IMR-90 (cell line): ENCODE measurements at regions not wholly inside any gene's neighbourhood (a gene's known extent, or its start where the extent isn't known, plus 50 kb on each side); places are given as distances from the start of the nearest gene placed in this dataset.

Source experiments
- ATAC-seq: fragments of 200-7000 bp; cut with Tn5 transposase; 2 replicates; pipeline ENCODE4 v1.9.1; 2020; ENCODE audit warnings: low read depth, mild to moderate bottlenecking, moderate library complexity
- BruUV-seq: library from RNA; stranded (reverse); fragments of 400-500 nt; replicated peaks from 2 replicates; lab custom pipeline; 2021; lab: Mats Ljungman, UMichigan
- CTCF ChIA-PET: fragments of 300-600 bp; formaldehyde crosslinking; extraction: SDS; loops from one replicate; lab custom pipeline; 2021; ENCODE audit warnings: antibody characterized with exemption; lab: Yijun Ruan, JAX
- POLR2A ChIA-PET: fragments of 300-600 bp; sonication (Branson Sonifier 250); formaldehyde crosslinking; loops from one replicate; lab custom pipeline; 2022; ENCODE audit warnings: antibody characterized with exemption; ENCODE audit not compliant: unreplicated experiment; lab: Charles Lee
- DNase-seq: peaks from one replicate; pipeline ENCODE4 v3.0.0; 2013
- H2AFZ ChIP-seq: replicated peaks from 2 replicates; pipeline ENCODE3; 2013; ENCODE audit warnings: low read length, mild to moderate bottlenecking; ENCODE audit not compliant: poor library complexity
- H2AK5ac ChIP-seq: 2 replicates; pipeline ENCODE4 v1.6.1; 2013; ENCODE audit warnings: low read depth, low read length, inconsistent platforms
- H2AK9ac ChIP-seq: replicated peaks from 2 replicates; pipeline ENCODE3; 2013; ENCODE audit warnings: mild to moderate bottlenecking, low read depth, low read length, moderate library complexity; ENCODE audit not compliant: poor library complexity
- H2BK120ac ChIP-seq: 2 replicates; pipeline ENCODE4 v1.6.1; 2013; ENCODE audit warnings: low read depth, low read length, inconsistent platforms
- H2BK15ac ChIP-seq: 3 replicates; pipeline ENCODE4 v1.6.1; 2013; ENCODE audit warnings: low read depth, low read length, inconsistent platforms
- H2BK20ac ChIP-seq: 2 replicates; pipeline ENCODE4 v1.6.1; 2013; ENCODE audit warnings: low read depth, mild to moderate bottlenecking, inconsistent platforms, low read length, moderate library complexity
- H2BK5ac ChIP-seq: 2 replicates; pipeline ENCODE4 v1.6.1; 2013; ENCODE audit warnings: mild to moderate bottlenecking, low read depth, low read length, inconsistent platforms; ENCODE audit not compliant: poor library complexity, severe bottlenecking
- H3K14ac ChIP-seq: replicated peaks from 2 replicates; pipeline ENCODE4 v1.6.1; 2013; ENCODE audit warnings: low read depth, low read length, inconsistent platforms
- H3K18ac ChIP-seq: 2 replicates; pipeline ENCODE4 v1.6.1; 2013; ENCODE audit warnings: low read depth, low read length, control low read depth
- H3K23ac ChIP-seq: 2 replicates; pipeline ENCODE4 v1.6.1; 2013; ENCODE audit warnings: low read depth, low read length, inconsistent platforms
- H3K27ac ChIP-seq: 2 replicates; pipeline ENCODE4 v1.5.1; 2013; ENCODE audit warnings: mild to moderate bottlenecking, control low read depth, low read length; ENCODE audit not compliant: insufficient read depth
- H3K27me3 ChIP-seq: 2 replicates; pipeline ENCODE4 v1.6.1; 2013; ENCODE audit warnings: low read length; ENCODE audit not compliant: control insufficient read depth, insufficient read depth
- H3K36me3 ChIP-seq: 2 replicates; pipeline ENCODE4 v1.6.1; 2013; ENCODE audit warnings: low read length, mixed read lengths; ENCODE audit not compliant: control insufficient read depth, insufficient read depth
- H3K4ac ChIP-seq: 2 replicates; pipeline ENCODE4 v1.6.1; 2013; ENCODE audit warnings: low read depth, low read length, inconsistent platforms
- H3K4me1 ChIP-seq: 2 replicates; pipeline ENCODE4 v1.6.1; 2013; ENCODE audit warnings: low read length, mixed read lengths; ENCODE audit not compliant: control insufficient read depth, insufficient read depth
- H3K4me2 ChIP-seq: 2 replicates; pipeline ENCODE4 v1.6.1; 2013; ENCODE audit warnings: low read depth, mild to moderate bottlenecking, control low read depth, low read length, moderate library complexity
- H3K4me3 ChIP-seq: 2 replicates; pipeline ENCODE4 v1.5.1; 2013; ENCODE audit warnings: low read depth, mild to moderate bottlenecking, control low read depth, low read length, moderate library complexity; ENCODE audit not compliant: insufficient read depth
- H3K56ac ChIP-seq: 2 replicates; pipeline ENCODE4 v1.6.1; 2013; ENCODE audit warnings: low read length, inconsistent platforms; ENCODE audit not compliant: insufficient read depth; ENCODE audit errors: extremely low read depth
- H3K79me1 ChIP-seq, 2 experiments: 2 replicates each; pipeline ENCODE4 v1.6.1; 2013; ENCODE audit warnings: low read length in 2 of 2, inconsistent platforms in 1 of 2, low read depth in 1 of 2
- H3K9ac ChIP-seq: 2 replicates; pipeline ENCODE4 v1.6.1; 2013; ENCODE audit warnings: low read depth, low read length, control low read depth
- H3K9me1 ChIP-seq: 2 replicates; pipeline ENCODE4 v1.6.1; 2013; ENCODE audit warnings: low read length, inconsistent platforms; ENCODE audit not compliant: insufficient read depth
- H3K9me3 ChIP-seq: 2 replicates; pipeline ENCODE4 v1.6.1; 2013; ENCODE audit warnings: low read length; ENCODE audit not compliant: control insufficient read depth, insufficient read depth
- H4K20me1 ChIP-seq: 2 replicates; pipeline ENCODE4 v1.6.1; 2013; ENCODE audit warnings: low read length, inconsistent platforms; ENCODE audit not compliant: insufficient read depth
- H4K5ac ChIP-seq: 2 replicates; pipeline ENCODE4 v1.6.1; 2013; ENCODE audit warnings: mild to moderate bottlenecking, low read depth, low read length, control low read depth
- H4K8ac ChIP-seq, 2 experiments: 2 replicates each; pipeline ENCODE4 v1.6.1; 2013; ENCODE audit warnings: low read depth in 2 of 2, low read length in 2 of 2, control low read depth in 1 of 2, inconsistent platforms in 1 of 2
- H4K91ac ChIP-seq: 2 replicates; pipeline ENCODE4 v1.6.1; 2013; ENCODE audit warnings: low read depth, low read length, inconsistent platforms; ENCODE audit not compliant: insufficient read depth
- BHLHE40 ChIP-seq: fragments of 150-350 bp; IDR thresholded peaks from 2 replicates; pipeline ENCODE4 v1.6.1; 2016; ENCODE audit warnings: mild to moderate bottlenecking, low read depth, low read length
- CEBPB ChIP-seq: IDR thresholded peaks from 2 replicates; pipeline ENCODE4 v1.6.1; 2012; ENCODE audit warnings: low read depth, low read length, improper control_type of control experiment
- CTCF ChIP-seq: conservative IDR thresholded peaks from 2 replicates; pipeline ENCODE4 v1.5.1; 2012; ENCODE audit warnings: mild to moderate bottlenecking, low read depth, low read length, improper control_type of control experiment
- ELK1 ChIP-seq: fragments of 150-350 bp; IDR thresholded peaks from 2 replicates; pipeline ENCODE4 v1.6.1; 2016; ENCODE audit warnings: low read depth, mild to moderate bottlenecking, low read length, moderate library complexity, borderline replicate concordance
- FOS ChIP-seq: fragments of 150-350 bp; IDR thresholded peaks from 2 replicates; pipeline ENCODE4 v1.6.1; 2016; ENCODE audit warnings: low read depth, low read length
- NFE2L2 ChIP-seq: fragments of 150-350 bp; IDR thresholded peaks from 2 replicates; pipeline ENCODE4 v1.6.1; 2016; ENCODE audit warnings: low read depth, mild to moderate bottlenecking, low read length
- RFX5 ChIP-seq: IDR thresholded peaks from 2 replicates; pipeline ENCODE4 v1.8.0; 2012; ENCODE audit warnings: low read depth, mild to moderate bottlenecking, low read length, moderate library complexity
- USF2 ChIP-seq: fragments of 150-350 bp; IDR thresholded peaks from 2 replicates; pipeline ENCODE4 v1.6.1; 2017; ENCODE audit warnings: mild to moderate bottlenecking, antibody characterized with exemption, low read length, low read depth
- WGBS, 2 experiments: methylation state at CpG; one replicate each; pipeline versions ENCODE4 v1.1.5 to v1.1.7; 2013; ENCODE audit warnings: missing lambda C conversion rate in 2 of 2; ENCODE audit not compliant: insufficient read length in 1 of 2; ENCODE audit errors: extremely low coverage in 2 of 2; 5-methylcytosine and 5-hydroxymethylcytosine counted together
- dilution Hi-C: fragments of 300-500 bp; cut with HindIII; formaldehyde crosslinking; loops from one replicate; pipeline ENCODE4 v1.14.3; 2018; ENCODE audit warnings: low sequenced_read_pairs; ENCODE audit not compliant: unreplicated experiment
- in situ Hi-C: fragments of 300-500 bp; cut with MboI; formaldehyde crosslinking; loops from 3 replicates; pipeline ENCODE4 v1.14.3; 2019; ENCODE audit warnings: low sequenced_read_pairs, inconsistent platforms, mixed read lengths
- intact Hi-C: fragments of 100-400 bp; cut with micrococcal nuclease; formaldehyde crosslinking; loops from 2 replicates; pipeline ENCODE4 v1.10.0; 2022

- H2AK9ac ChIP-seq: no peak overlapping the region
- H3K9me3 ChIP-seq: no peaks in the 10 kb centered on the region
- H3K9me1 ChIP-seq: no peaks in the 10 kb centered on the region
- no peak overlapping the region for H4K5ac ChIP-seq
- TF ChIP-seq BHLHE40 (no peak), ELK1 (no peak), CEBPB (no peak), RFX5 (no peak), USF2 (no peak), NFE2L2 (no peak), CTCF (no peak), FOS (no peak)
- no peaks in the 10 kb centered on the region for H3K27me3 ChIP-seq
- no peak overlapping the region for H2BK120ac ChIP-seq
- H4K20me1 ChIP-seq: no peaks in the 10 kb centered on the region
- intact Hi-C loops (no loop called here), dilution Hi-C loops (no loop called here), in situ Hi-C loops (no loop called here)
- ChIA-PET CTCF (no interaction called here), POLR2A (no interaction called here)
- H3K14ac ChIP-seq: no peak overlapping the region
- no peaks in the 10 kb centered on the region for H3K4me1 ChIP-seq
- DNase-seq (no peak), ATAC-seq (no peak)
- no peak overlapping the region for H2BK20ac ChIP-seq
- no peak overlapping the region for H2AK5ac ChIP-seq
- H2AFZ ChIP-seq: no peak overlapping the region
- H3K9ac ChIP-seq: no peak overlapping the region
- H4K91ac ChIP-seq: no peak overlapping the region
- WGBS, 2 experiments: 44% methylated on average over 3 of the region's 7 CpGs; no CpG with 5 or more reads in 1 of the 2 experiments
- H4K8ac ChIP-seq: no peak overlapping the region
- BruUV-seq: no TSS peak
- no peak overlapping the region for H2BK15ac ChIP-seq
- no peaks in the 10 kb centered on the region for H3K36me3 ChIP-seq
- no peaks in the 10 kb centered on the region for H3K79me1 ChIP-seq
- no peak overlapping the region for H3K4me3 ChIP-seq
- no peak overlapping the region for H2BK5ac ChIP-seq
- no peak overlapping the region for H3K27ac ChIP-seq
- H3K4me2 ChIP-seq: no peak overlapping the region
- H3K23ac ChIP-seq: no peak overlapping the region
- no peak overlapping the region for H3K4ac ChIP-seq
- no peak overlapping the region for H3K18ac ChIP-seq
- no peak overlapping the region for H3K56ac ChIP-seq
These were observed 306.0 kb upstream of the GBE1 start for GRCh38 chr3:82067420-82067819.
